Testis (tissue), 2 donors: ENCODE measurements at regions not wholly inside any gene's neighbourhood (a gene's known extent, or its start where the extent isn't known, plus 50 kb on each side); places are given as distances from the start of the nearest gene placed in this dataset.

Source experiments
- CTCF ChIP-seq, 3 experiments: fragments of 450-650 bp in 2 of 3; fragments of 200-600 bp in 1 of 3; sonication (generic) in 1 of 3; IDR thresholded peaks; one replicate each; pipeline ENCODE4 v1.5.1; 2016 to 2019; ENCODE audit warnings: antibody characterized with exemption in 3 of 3, mild to moderate bottlenecking in 2 of 3, moderate library complexity in 1 of 3
- POLR2A ChIP-seq: fragments of 450-650 bp; IDR thresholded peaks from one replicate; pipeline ENCODE4 v1.6.1; 2017; ENCODE audit warnings: antibody characterized with exemption, mild to moderate bottlenecking, moderate library complexity

- TF ChIP-seq CTCF (IDR thresholded peaks at IDR 0.05) (no peak), POLR2A (no peak)
These were observed 805.1 kb upstream of the ADAMTS5 start for GRCh38 chr21:27771938-27772483.
